ENCODE measurements at regions not wholly inside any gene's neighbourhood (a gene's known extent, or its start where the extent isn't known, plus 50 kb on each side); places are given as distances from the start of the nearest gene placed in this dataset.

- no peak for TF ChIP-seq CTCF (IDR thresholded peaks at IDR 0.05; ENCODE audit: extremely low read depth, insufficient read depth, missing control alignments)
- peak; percentile 2 for DNase-seq (ENCODE audit: low spot score)
- in situ Hi-C loops (cut with MboI; ENCODE audit: low pct_unique_long_range_greater_than_20kb, low sequenced_read_pairs, unreplicated experiment): no loop called here
Observed at GRCh38 chr1:199273837-199274379, 635.1 kb downstream of the PTPRC start.

GRCh38 chr1:199279067-199279466 is 640.2 kb downstream of the PTPRC start:
- in situ Hi-C loops (cut with MboI; ENCODE audit: low pct_unique_long_range_greater_than_20kb, low sequenced_read_pairs, unreplicated experiment): no loop called here
- no peak for TF ChIP-seq CTCF (IDR thresholded peaks at IDR 0.05; ENCODE audit: extremely low read depth, insufficient read depth, missing control alignments)

GRCh38 chr1:199279872-199280645 is 641.2 kb downstream of the PTPRC start:
- TF ChIP-seq CTCF (IDR thresholded peaks at IDR 0.05; ENCODE audit: extremely low read depth, insufficient read depth, missing control alignments): no peak
- in situ Hi-C loops (cut with MboI; ENCODE audit: low pct_unique_long_range_greater_than_20kb, low sequenced_read_pairs, unreplicated experiment): no loop called here
- DNase-seq (ENCODE audit: low spot score): peak; percentile 5

More at GRCh38 chr1:199279067-199279466, 640.2 kb downstream of the PTPRC start:
- no peak for DNase-seq (ENCODE audit: low spot score)

GRCh38 chr1:199282751-199283305 is 644.0 kb downstream of the PTPRC start:
- TF ChIP-seq CTCF (IDR thresholded peaks at IDR 0.05; ENCODE audit: extremely low read depth, insufficient read depth, missing control alignments): no peak
- in situ Hi-C loops (cut with MboI; ENCODE audit: low pct_unique_long_range_greater_than_20kb, low sequenced_read_pairs, unreplicated experiment): no loop called here
- DNase-seq (ENCODE audit: low spot score): no peak

GRCh38 chr1:199283794-199284193 is 645.0 kb downstream of the PTPRC start:
- no peak for TF ChIP-seq CTCF (IDR thresholded peaks at IDR 0.05; ENCODE audit: extremely low read depth, insufficient read depth, missing control alignments)
- DNase-seq (ENCODE audit: low spot score): no peak
- in situ Hi-C loops (cut with MboI; ENCODE audit: low pct_unique_long_range_greater_than_20kb, low sequenced_read_pairs, unreplicated experiment): no loop called here

GRCh38 chr1:199287206-199287605 is 648.4 kb downstream of the PTPRC start:
- DNase-seq (ENCODE audit: low spot score): no peak
- in situ Hi-C loops (cut with MboI; ENCODE audit: low pct_unique_long_range_greater_than_20kb, low sequenced_read_pairs, unreplicated experiment): no loop called here
- no peak for TF ChIP-seq CTCF (IDR thresholded peaks at IDR 0.05; ENCODE audit: extremely low read depth, insufficient read depth, missing control alignments)

Data from GM13977 (cell line).